Loucy (cell line): ENCODE measurements at regions not wholly inside any gene's neighbourhood (a gene's known extent, or its start where the extent isn't known, plus 50 kb on each side); places are given as distances from the start of the nearest gene placed in this dataset.

Source experiments
- H2AFZ ChIP-seq: fragments of 200-600 bp; sonication (generic); 2 replicates; pipeline ENCODE4 v1.6.0; 2016; ENCODE audit warnings: antibody characterized with exemption, mild to moderate bottlenecking, low read length, moderate library complexity
- H3F3A ChIP-seq: fragments of 200-600 bp; 2 replicates; pipeline ENCODE4 v1.6.0; 2016; ENCODE audit warnings: antibody characterized with exemption, low read depth, mild to moderate bottlenecking
- H3K27me3 ChIP-seq: fragments of 200-600 bp; sonication (generic); 2 replicates; pipeline ENCODE4 v1.6.1; 2014; ENCODE audit warnings: low read length, mild to moderate bottlenecking; ENCODE audit not compliant: insufficient read depth, poor library complexity, severe bottlenecking
- H3K36me3 ChIP-seq: fragments of 200-600 bp; sonication (generic); 2 replicates; pipeline ENCODE4 v1.6.1; 2016; ENCODE audit warnings: low read length; ENCODE audit not compliant: insufficient read depth
- H3K4me1 ChIP-seq: fragments of 200-600 bp; sonication (generic); 2 replicates; pipeline ENCODE4 v1.5.1; 2014; ENCODE audit warnings: low read length, mild to moderate bottlenecking; ENCODE audit not compliant: insufficient read depth, poor library complexity, severe bottlenecking
- H3K4me2 ChIP-seq: fragments of 200-600 bp; sonication (generic); 2 replicates; pipeline ENCODE4 v1.6.0; 2014; ENCODE audit warnings: antibody characterized with exemption, low read length, low read depth, mild to moderate bottlenecking; ENCODE audit not compliant: poor library complexity, severe bottlenecking
- H3K4me3 ChIP-seq: fragments of 200-600 bp; sonication (generic); 2 replicates; pipeline ENCODE4 v1.5.1; 2014; ENCODE audit warnings: low read length, mild to moderate bottlenecking, mixed read lengths; ENCODE audit not compliant: poor library complexity, severe bottlenecking
- H3K79me2 ChIP-seq: fragments of 200-600 bp; sonication (generic); 2 replicates; pipeline ENCODE4 v1.6.1; 2014; ENCODE audit warnings: low read length; ENCODE audit not compliant: insufficient read depth
- H3K9ac ChIP-seq: fragments of 200-600 bp; sonication (generic); 2 replicates; pipeline ENCODE4 v1.6.0; 2014; ENCODE audit warnings: mild to moderate bottlenecking, low read depth, low read length, moderate library complexity; ENCODE audit not compliant: poor library complexity, severe bottlenecking
- H3K9me2 ChIP-seq: fragments of 200-600 bp; sonication (generic); replicated peaks from 2 replicates; pipeline ENCODE4 v1.6.1; 2016; ENCODE audit warnings: low read depth, low read length, mixed read lengths
- H3K9me3 ChIP-seq: fragments of 200-600 bp; sonication (generic); 2 replicates; pipeline ENCODE4 v1.6.1; 2014; ENCODE audit warnings: mild to moderate bottlenecking, antibody characterized with exemption, low read length, low read depth; ENCODE audit not compliant: insufficient read depth
- H4K20me1 ChIP-seq: fragments of 200-600 bp; sonication (generic); 2 replicates; pipeline ENCODE4 v1.6.0; 2014; ENCODE audit warnings: antibody characterized with exemption, low read length, mild to moderate bottlenecking; ENCODE audit not compliant: insufficient read depth, poor library complexity, severe bottlenecking
- EZH2phosphoT487 ChIP-seq: fragments of 200-600 bp; IDR thresholded peaks from 2 replicates; pipeline ENCODE4 v1.6.1; 2018; ENCODE audit warnings: antibody characterized with exemption, mild to moderate bottlenecking, moderate library complexity, borderline replicate concordance
- TF ChIP-seq, protein P1 (sequence below): fragments of 200-600 bp; sonication (generic); conservative IDR thresholded peaks from 2 replicates; pipeline ENCODE4 v1.5.1; 2014; ENCODE audit warnings: mild to moderate bottlenecking, antibody characterized with exemption, low read length

DNA sequence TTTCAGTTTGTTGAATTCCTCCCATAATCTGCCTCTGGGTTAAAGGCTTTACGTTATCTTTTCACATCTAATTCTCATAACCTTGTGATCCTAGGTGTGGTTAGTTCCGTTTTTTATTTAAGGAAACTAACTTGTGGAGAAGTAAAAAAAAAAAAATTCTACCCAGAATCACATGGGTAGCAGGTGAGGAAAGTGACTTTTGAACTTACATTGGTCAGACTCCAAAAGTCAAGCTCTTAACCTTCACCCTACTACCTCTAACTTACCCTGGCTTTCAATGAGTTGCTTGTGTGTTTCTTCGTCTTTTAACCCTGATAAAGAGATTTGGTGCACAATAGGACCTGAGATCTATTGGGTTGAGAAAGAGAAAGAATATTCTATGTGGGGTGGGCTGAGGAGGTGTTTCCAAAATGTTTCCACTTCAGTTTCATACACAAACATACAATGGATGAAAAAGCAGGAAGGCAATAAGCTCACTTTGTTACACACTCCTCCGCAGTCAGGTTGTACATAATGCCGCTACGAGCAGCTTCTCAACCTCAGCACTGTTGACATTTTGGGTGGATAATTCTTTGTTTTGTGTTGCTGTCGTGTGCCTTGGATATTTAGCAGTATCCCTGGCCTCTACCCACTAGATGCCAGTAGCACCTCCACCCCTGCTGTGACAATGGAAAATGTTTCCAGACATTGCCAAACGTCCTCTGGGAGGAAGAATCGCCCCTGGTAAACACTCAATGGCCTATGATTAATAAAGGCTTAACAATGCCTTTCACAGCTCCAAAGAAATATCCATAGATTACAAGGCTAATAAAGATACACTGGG lies 193.0 kb upstream of the ZNF217 start:
- Histone ChIP-seq H3K9me2 (no peaks in the 10 kb centered on the region), H3K9ac (no peak overlapping the region), H3K4me2 (no peak overlapping the region), H3K79me2 (no peaks in the 10 kb centered on the region), H2AFZ (peak overlapping the region; percentile 19; the same call in 1 of the 2 replicates), H3K4me3 (peak overlapping the region; percentile 12), H3F3A (no peaks in the 10 kb centered on the region), H4K20me1 (no peaks in the 10 kb centered on the region), H3K4me1 (peaks cover 5% of the 10 kb centered on the region), H3K36me3 (no peaks in the 10 kb centered on the region), H3K9me3 (no peaks in the 10 kb centered on the region), H3K27me3 (no peaks in the 10 kb centered on the region)
- no peak for TF ChIP-seq EZH2phosphoT487
- TF ChIP-seq, protein P1, sequence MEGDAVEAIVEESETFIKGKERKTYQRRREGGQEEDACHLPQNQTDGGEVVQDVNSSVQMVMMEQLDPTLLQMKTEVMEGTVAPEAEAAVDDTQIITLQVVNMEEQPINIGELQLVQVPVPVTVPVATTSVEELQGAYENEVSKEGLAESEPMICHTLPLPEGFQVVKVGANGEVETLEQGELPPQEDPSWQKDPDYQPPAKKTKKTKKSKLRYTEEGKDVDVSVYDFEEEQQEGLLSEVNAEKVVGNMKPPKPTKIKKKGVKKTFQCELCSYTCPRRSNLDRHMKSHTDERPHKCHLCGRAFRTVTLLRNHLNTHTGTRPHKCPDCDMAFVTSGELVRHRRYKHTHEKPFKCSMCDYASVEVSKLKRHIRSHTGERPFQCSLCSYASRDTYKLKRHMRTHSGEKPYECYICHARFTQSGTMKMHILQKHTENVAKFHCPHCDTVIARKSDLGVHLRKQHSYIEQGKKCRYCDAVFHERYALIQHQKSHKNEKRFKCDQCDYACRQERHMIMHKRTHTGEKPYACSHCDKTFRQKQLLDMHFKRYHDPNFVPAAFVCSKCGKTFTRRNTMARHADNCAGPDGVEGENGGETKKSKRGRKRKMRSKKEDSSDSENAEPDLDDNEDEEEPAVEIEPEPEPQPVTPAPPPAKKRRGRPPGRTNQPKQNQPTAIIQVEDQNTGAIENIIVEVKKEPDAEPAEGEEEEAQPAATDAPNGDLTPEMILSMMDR = no peak

DNA sequence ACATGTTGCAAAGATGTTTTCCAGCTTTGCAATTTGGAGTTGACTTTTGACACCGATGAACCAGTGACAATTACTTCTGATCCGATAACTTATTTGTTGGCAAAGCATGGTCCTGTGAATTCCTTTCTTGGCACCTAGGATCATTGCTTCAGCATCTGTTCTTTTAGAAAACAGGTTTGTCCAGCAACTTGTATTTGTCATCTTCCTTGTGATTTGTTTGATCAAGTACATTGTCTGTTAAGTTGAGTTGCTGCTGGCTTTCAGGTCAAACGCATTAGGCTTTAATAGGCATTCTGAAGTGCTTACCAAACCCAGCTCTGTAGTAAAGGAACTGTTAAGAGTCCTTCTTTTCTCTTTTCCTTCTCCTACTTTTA lies 192.4 kb upstream of the ZNF217 start:
- H3K9me2 ChIP-seq = no peaks in the 10 kb centered on the region
- no peaks in the 10 kb centered on the region for H3K27me3 ChIP-seq
- H3K4me1 ChIP-seq = peaks cover 5% of the 10 kb centered on the region
- H3F3A ChIP-seq = no peaks in the 10 kb centered on the region
- H3K9me3 ChIP-seq = no peaks in the 10 kb centered on the region
- H4K20me1 ChIP-seq = no peaks in the 10 kb centered on the region
- H3K36me3 ChIP-seq = no peaks in the 10 kb centered on the region
- no peaks in the 10 kb centered on the region for H3K79me2 ChIP-seq
- H2AFZ ChIP-seq = no peak overlapping the region
- no peak overlapping the region for H3K4me2 ChIP-seq
- H3K9ac ChIP-seq = no peak overlapping the region
- peak overlapping the region; percentile 12 for H3K4me3 ChIP-seq
- TF ChIP-seq, protein P1 = no peak
- no peak for TF ChIP-seq EZH2phosphoT487

DNA sequence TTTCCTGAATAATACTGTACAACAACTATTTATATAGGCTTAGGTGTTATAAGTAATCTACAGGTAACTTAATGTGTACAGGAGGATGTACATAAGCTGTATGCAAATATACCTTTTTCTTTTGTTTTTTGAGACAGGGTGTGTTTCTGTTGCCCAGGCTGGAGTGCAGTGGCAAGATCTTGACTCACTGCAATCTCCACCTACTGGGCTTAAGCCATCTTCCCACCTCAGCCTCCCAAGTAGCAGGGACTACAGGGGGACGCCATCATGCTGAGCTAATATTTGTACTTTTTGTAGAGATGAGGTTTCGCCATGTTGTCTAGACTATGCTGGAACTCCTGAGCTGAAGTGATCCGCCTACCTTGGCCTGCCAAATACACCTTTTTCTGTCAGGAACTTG lies 191.7 kb upstream of the ZNF217 start:
- Histone ChIP-seq H3K4me1 (peaks cover 5% of the 10 kb centered on the region), H2AFZ (no peak overlapping the region), H3K36me3 (no peaks in the 10 kb centered on the region), H3K79me2 (no peaks in the 10 kb centered on the region), H3K9me3 (no peaks in the 10 kb centered on the region), H3K4me3 (no peak overlapping the region), H3F3A (no peaks in the 10 kb centered on the region), H3K4me2 (no peak overlapping the region), H3K9ac (no peak overlapping the region), H3K9me2 (no peaks in the 10 kb centered on the region), H4K20me1 (no peaks in the 10 kb centered on the region), H3K27me3 (no peaks in the 10 kb centered on the region)
- no peak for TF ChIP-seq EZH2phosphoT487
- TF ChIP-seq, protein P1 = no peak
